ENCODE measurements at regions not wholly inside any gene's neighbourhood (a gene's known extent, or its start where the extent isn't known, plus 50 kb on each side); places are given as distances from the start of the nearest gene placed in this dataset.
"Not testable (repeated sequence)": the region's sequence is repeated elsewhere in the genome, so short reads cannot be mapped to it uniquely, and the experiment has no call there.

GRCh38 chr20:1815502-1816085 is 79.6 kb upstream of the SIRPA start:
- H3K36me3 ChIP-seq (ENCODE audit: insufficient read depth, low read length) = no peaks in the 10 kb centered on the region
- peaks cover 91% of the 10 kb centered on the region for H3K4me1 ChIP-seq (ENCODE audit: control insufficient read depth, insufficient read depth, low read length)
- peak overlapping the region; percentile 39 for H3K4me2 ChIP-seq (ENCODE audit: low read length)
- H3K9me3 ChIP-seq (replicated peaks; ENCODE audit: low read length) = no peaks in the 10 kb centered on the region
- H3K4me3 ChIP-seq (ENCODE audit: low read length) = peak overlapping the region; percentile 3
- H3K9ac ChIP-seq (ENCODE audit: low read depth, low read length) = peak overlapping the region; percentile 74
- no peaks in the 10 kb centered on the region for H3K27me3 ChIP-seq (ENCODE audit: control insufficient read depth, insufficient read depth, low read length)

GRCh38 chr20:1814861-1815260 is 80.3 kb upstream of the SIRPA start:
- not testable (repeated sequence) for H3K9me3 ChIP-seq (replicated peaks; ENCODE audit: low read length); H3K27me3 ChIP-seq (ENCODE audit: control insufficient read depth, insufficient read depth, low read length); H3K4me2 ChIP-seq (ENCODE audit: low read length); H3K36me3 ChIP-seq (ENCODE audit: insufficient read depth, low read length); H3K9ac ChIP-seq (ENCODE audit: low read depth, low read length); H3K4me3 ChIP-seq (ENCODE audit: low read length)
- H3K4me1 ChIP-seq (ENCODE audit: control insufficient read depth, insufficient read depth, low read length) = peaks cover 91% of the 10 kb centered on the region

- H3K36me3 ChIP-seq (ENCODE audit: insufficient read depth, low read length) = no peaks in the 10 kb centered on the region
- H3K27me3 ChIP-seq (ENCODE audit: control insufficient read depth, insufficient read depth, low read length) = no peaks in the 10 kb centered on the region
- H3K9ac ChIP-seq (ENCODE audit: low read depth, low read length) = peak overlapping the region; percentile 51
- no peaks in the 10 kb centered on the region for H3K9me3 ChIP-seq (replicated peaks; ENCODE audit: low read length)
- H3K4me2 ChIP-seq (ENCODE audit: low read length) = no peak overlapping the region
- no peak overlapping the region for H3K4me3 ChIP-seq (ENCODE audit: low read length)
- H3K4me1 ChIP-seq (ENCODE audit: control insufficient read depth, insufficient read depth, low read length) = peaks cover 92% of the 10 kb centered on the region
Observed at GRCh38 chr20:1813674-1814635, 81.3 kb upstream of the SIRPA start.

GRCh38 chr20:1813101-1813529 is 82.1 kb upstream of the SIRPA start:
- peaks cover 90% of the 10 kb centered on the region for H3K4me1 ChIP-seq (ENCODE audit: control insufficient read depth, insufficient read depth, low read length)
- H3K27me3 ChIP-seq (ENCODE audit: control insufficient read depth, insufficient read depth, low read length) = no peaks in the 10 kb centered on the region
- H3K36me3 ChIP-seq (ENCODE audit: insufficient read depth, low read length) = no peaks in the 10 kb centered on the region
- peak overlapping the region; percentile 16 for H3K4me2 ChIP-seq (ENCODE audit: low read length)
- no peaks in the 10 kb centered on the region for H3K9me3 ChIP-seq (replicated peaks; ENCODE audit: low read length)
- H3K4me3 ChIP-seq (ENCODE audit: low read length) = no peak overlapping the region
- peak overlapping the region; percentile 82 for H3K9ac ChIP-seq (ENCODE audit: low read depth, low read length)

GRCh38 chr20:1811621-1812498 is 83.3 kb upstream of the SIRPA start:
- no peaks in the 10 kb centered on the region for H3K27me3 ChIP-seq (ENCODE audit: control insufficient read depth, insufficient read depth, low read length)
- H3K9ac ChIP-seq (ENCODE audit: low read depth, low read length) = peak overlapping the region; percentile 82
- H3K36me3 ChIP-seq (ENCODE audit: insufficient read depth, low read length) = no peaks in the 10 kb centered on the region
- no peak overlapping the region for H3K4me2 ChIP-seq (ENCODE audit: low read length)
- H3K4me3 ChIP-seq (ENCODE audit: low read length) = no peak overlapping the region
- H3K4me1 ChIP-seq (ENCODE audit: control insufficient read depth, insufficient read depth, low read length) = peaks cover 78% of the 10 kb centered on the region
- no peaks in the 10 kb centered on the region for H3K9me3 ChIP-seq (replicated peaks; ENCODE audit: low read length)

GRCh38 chr20:1810926-1811620 is 84.1 kb upstream of the SIRPA start:
- peak overlapping the region; percentile 82 for H3K9ac ChIP-seq (ENCODE audit: low read depth, low read length)
- no peaks in the 10 kb centered on the region for H3K36me3 ChIP-seq (ENCODE audit: insufficient read depth, low read length)
- H3K4me1 ChIP-seq (ENCODE audit: control insufficient read depth, insufficient read depth, low read length) = peaks cover 71% of the 10 kb centered on the region

GRCh38 chr20:1810572-1810925 is 84.7 kb upstream of the SIRPA start:
- Histone ChIP-seq H3K4me2 (ENCODE audit: low read length) (no peak overlapping the region), H3K27me3 (ENCODE audit: control insufficient read depth, insufficient read depth, low read length) (no peaks in the 10 kb centered on the region), H3K4me1 (ENCODE audit: control insufficient read depth, insufficient read depth, low read length) (peaks cover 66% of the 10 kb centered on the region), H3K4me3 (ENCODE audit: low read length) (no peak overlapping the region), H3K9me3 (replicated peaks; ENCODE audit: low read length) (no peaks in the 10 kb centered on the region), H3K9ac (ENCODE audit: low read depth, low read length) (peak overlapping the region; percentile 82), H3K36me3 (ENCODE audit: insufficient read depth, low read length) (no peaks in the 10 kb centered on the region)

More at GRCh38 chr20:1810926-1811620, 84.1 kb upstream of the SIRPA start:
- no peak overlapping the region for H3K4me3 ChIP-seq (ENCODE audit: low read length)
- no peaks in the 10 kb centered on the region for H3K27me3 ChIP-seq (ENCODE audit: control insufficient read depth, insufficient read depth, low read length)
- H3K9me3 ChIP-seq (replicated peaks; ENCODE audit: low read length) = no peaks in the 10 kb centered on the region
- no peak overlapping the region for H3K4me2 ChIP-seq (ENCODE audit: low read length)

- H3K9ac ChIP-seq (ENCODE audit: low read depth, low read length) = peak overlapping the region; percentile 82
- peaks cover 60% of the 10 kb centered on the region for H3K4me1 ChIP-seq (ENCODE audit: control insufficient read depth, insufficient read depth, low read length)
- no peaks in the 10 kb centered on the region for H3K9me3 ChIP-seq (replicated peaks; ENCODE audit: low read length)
- H3K27me3 ChIP-seq (ENCODE audit: control insufficient read depth, insufficient read depth, low read length) = no peaks in the 10 kb centered on the region
- no peaks in the 10 kb centered on the region for H3K36me3 ChIP-seq (ENCODE audit: insufficient read depth, low read length)
- H3K4me3 ChIP-seq (ENCODE audit: low read length) = peak overlapping the region; percentile 40
- H3K4me2 ChIP-seq (ENCODE audit: low read length) = peak overlapping the region; percentile 71
Observed at GRCh38 chr20:1809611-1810510, 85.3 kb upstream of the SIRPA start.

- H3K4me2 ChIP-seq (ENCODE audit: low read length) = peak overlapping the region; percentile 71
- no peaks in the 10 kb centered on the region for H3K27me3 ChIP-seq (ENCODE audit: control insufficient read depth, insufficient read depth, low read length)
- peak overlapping the region; percentile 40 for H3K4me3 ChIP-seq (ENCODE audit: low read length)
- H3K9me3 ChIP-seq (replicated peaks; ENCODE audit: low read length) = no peaks in the 10 kb centered on the region
- H3K36me3 ChIP-seq (ENCODE audit: insufficient read depth, low read length) = no peaks in the 10 kb centered on the region
- H3K9ac ChIP-seq (ENCODE audit: low read depth, low read length) = peak overlapping the region; percentile 82
- peaks cover 55% of the 10 kb centered on the region for H3K4me1 ChIP-seq (ENCODE audit: control insufficient read depth, insufficient read depth, low read length)
Observed at GRCh38 chr20:1809131-1809572, 86.1 kb upstream of the SIRPA start.

GRCh38 chr20:1808101-1808500 is 87.1 kb upstream of the SIRPA start:
- Histone ChIP-seq H3K4me1 (ENCODE audit: control insufficient read depth, insufficient read depth, low read length) (peaks cover 54% of the 10 kb centered on the region), H3K36me3 (ENCODE audit: insufficient read depth, low read length) (no peaks in the 10 kb centered on the region), H3K9me3 (replicated peaks; ENCODE audit: low read length) (no peaks in the 10 kb centered on the region), H3K9ac (ENCODE audit: low read depth, low read length) (peak overlapping the region; percentile 50), H3K4me3 (ENCODE audit: low read length) (no peak overlapping the region), H3K27me3 (ENCODE audit: control insufficient read depth, insufficient read depth, low read length) (no peaks in the 10 kb centered on the region), H3K4me2 (ENCODE audit: low read length) (no peak overlapping the region)

Data from skeletal muscle satellite cell (primary cell).